ENCODE measurements at regions not wholly inside any gene's neighbourhood (a gene's known extent, or its start where the extent isn't known, plus 50 kb on each side); places are given as distances from the start of the nearest gene placed in this dataset.

- TF ChIP-seq CTCF (IDR thresholded peaks at IDR 0.05; ENCODE audit: extremely low read depth in 1 of 2, insufficient read depth in 1 of 2, low read depth in 1 of 2, low read length in 2 of 2) (no peak), POLR2A (IDR thresholded peaks at IDR 0.05; ENCODE audit: low read depth, low read length) (no peak), MAX (IDR thresholded peaks at IDR 0.05; ENCODE audit: insufficient read depth, insufficient read length) (no peak), JUN (IDR thresholded peaks at IDR 0.05; ENCODE audit: borderline replicate concordance, insufficient read depth, insufficient read length, low read depth) (no peak), EZH2 (IDR thresholded peaks at IDR 0.05; ENCODE audit: borderline replicate concordance, low read depth, low read length, severe bottlenecking) (no peak)
These were observed 80.6 kb upstream of the CLDN5 start for GRCh38 chr22:19604711-19605268.
